GM12865 (cell line): ENCODE measurements at regions not wholly inside any gene's neighbourhood (a gene's known extent, or its start where the extent isn't known, plus 50 kb on each side); places are given as distances from the start of the nearest gene placed in this dataset.
"Not testable (repeated sequence)": the region's sequence is repeated elsewhere in the genome, so short reads cannot be mapped to it uniquely, and the experiment has no call there.

Source experiments
- DNase-seq: peaks from one replicate; pipeline ENCODE4 v3.0.0; 2010; ENCODE audit warnings: low read depth
- H3K4me3 ChIP-seq: 2 replicates; pipeline ENCODE4 v1.5.1; 2011; ENCODE audit warnings: mild to moderate bottlenecking, low read depth, low read length, control low read depth
- CTCF ChIP-seq: IDR thresholded peaks from 2 replicates; pipeline ENCODE4 v1.5.1; 2011; ENCODE audit warnings: low read length, control low read depth, low read depth, inconsistent platforms; ENCODE audit not compliant: insufficient read depth; ENCODE audit errors: missing control alignments

- H3K4me3 ChIP-seq = no peak overlapping the region
- no peak for DNase-seq
- no peak for TF ChIP-seq CTCF
These were observed 68.2 kb downstream of the LHX9 start for GRCh38 chr1:197985351-197985750.

- DNase-seq = no peak
- no peak overlapping the region for H3K4me3 ChIP-seq
- no peak for TF ChIP-seq CTCF
These were observed 69.6 kb downstream of the LHX9 start for GRCh38 chr1:197986817-197987216.

GRCh38 chr1:197987294-197987693 lies 70.1 kb downstream of the LHX9 start:
- H3K4me3 ChIP-seq = no peak overlapping the region
- DNase-seq = no peak
- no peak for TF ChIP-seq CTCF

GRCh38 chr1:197988581-197988980 lies 71.4 kb downstream of the LHX9 start:
- DNase-seq, H3K4me3 ChIP-seq: not testable (repeated sequence)

- TF ChIP-seq CTCF = no peak
- no peak for DNase-seq
- H3K4me3 ChIP-seq = no peak overlapping the region
These were observed 71.9 kb downstream of the LHX9 start for GRCh38 chr1:197989058-197989457.

GRCh38 chr1:197991594-197991993 lies 74.4 kb downstream of the LHX9 start:
- no peak for TF ChIP-seq CTCF
- H3K4me3 ChIP-seq = no peak overlapping the region
- DNase-seq = no peak

GRCh38 chr1:197994907-197995407 lies 77.8 kb downstream of the LHX9 start:
- no peak for DNase-seq
- no peak overlapping the region for H3K4me3 ChIP-seq
- TF ChIP-seq CTCF = no peak
